ENCODE measurements at regions not wholly inside any gene's neighbourhood (a gene's known extent, or its start where the extent isn't known, plus 50 kb on each side); places are given as distances from the start of the nearest gene placed in this dataset.
"Not testable (repeated sequence)": the region's sequence is repeated elsewhere in the genome, so short reads cannot be mapped to it uniquely, and the experiment has no call there.

GRCh38 chr3:3686907-3687648, 112.2 kb upstream of the LRRN1 start:
- DNase-seq: no peak

GRCh38 chr3:3685721-3686120, 113.5 kb upstream of the LRRN1 start:
- no peak for DNase-seq

GRCh38 chr3:3683261-3683660, 116.0 kb upstream of the LRRN1 start:
- DNase-seq: no peak

GRCh38 chr3:3675801-3676200, 123.4 kb upstream of the LRRN1 start:
- peak; percentile 11 for DNase-seq

GRCh38 chr3:3675186-3675585, 124.0 kb upstream of the LRRN1 start:
- no peak for DNase-seq

GRCh38 chr3:3666664-3667063, 132.6 kb upstream of the LRRN1 start:
- DNase-seq: peak; percentile 87

GRCh38 chr3:3665961-3666640, 133.1 kb upstream of the LRRN1 start:
- DNase-seq: peak; percentile 69

GRCh38 chr3:3665546-3665945, 133.7 kb upstream of the LRRN1 start:
- DNase-seq: no peak

GRCh38 chr3:3664935-3665334, 134.3 kb upstream of the LRRN1 start:
- DNase-seq: no peak

GRCh38 chr3:3662610-3663009, 136.6 kb upstream of the LRRN1 start:
- no peak for DNase-seq

- DNase-seq: no peak
Measured at GRCh38 chr3:3654916-3655315, 144.3 kb upstream of the LRRN1 start.

- no peak for DNase-seq
Measured at GRCh38 chr3:3648988-3649679, 150.1 kb upstream of the LRRN1 start.

- DNase-seq: no peak
Measured at GRCh38 chr3:3646934-3647333, 152.3 kb upstream of the LRRN1 start.

- not testable (repeated sequence) for DNase-seq
Measured at GRCh38 chr3:3646103-3646844, 153.0 kb upstream of the LRRN1 start.

GRCh38 chr3:3641877-3642455, 157.3 kb upstream of the LRRN1 start:
- no peak for DNase-seq

- DNase-seq: no peak
Measured at GRCh38 chr3:3639078-3639477, 160.2 kb upstream of the LRRN1 start.

- DNase-seq: no peak
Measured at GRCh38 chr3:3636815-3637214, 162.4 kb upstream of the LRRN1 start.

- no peak for DNase-seq
Measured at GRCh38 chr3:3635109-3635508, 164.1 kb upstream of the LRRN1 start.

- DNase-seq: no peak
Measured at GRCh38 chr3:3634326-3634725, 164.9 kb upstream of the LRRN1 start.

- no peak for DNase-seq
Measured at GRCh38 chr3:3633761-3634160, 165.5 kb upstream of the LRRN1 start.

GRCh38 chr3:3632449-3632848, 166.8 kb upstream of the LRRN1 start:
- DNase-seq: no peak

GRCh38 chr3:3631114-3631513, 168.1 kb upstream of the LRRN1 start:
- no peak for DNase-seq

GRCh38 chr3:3629911-3630310, 169.3 kb upstream of the LRRN1 start:
- no peak for DNase-seq
